ENCODE measurements at regions not wholly inside any gene's neighbourhood (a gene's known extent, or its start where the extent isn't known, plus 50 kb on each side); places are given as distances from the start of the nearest gene placed in this dataset.
A peak's percentile ranks its signal among the peaks of the same experiment; 100 is the strongest.

DNA sequence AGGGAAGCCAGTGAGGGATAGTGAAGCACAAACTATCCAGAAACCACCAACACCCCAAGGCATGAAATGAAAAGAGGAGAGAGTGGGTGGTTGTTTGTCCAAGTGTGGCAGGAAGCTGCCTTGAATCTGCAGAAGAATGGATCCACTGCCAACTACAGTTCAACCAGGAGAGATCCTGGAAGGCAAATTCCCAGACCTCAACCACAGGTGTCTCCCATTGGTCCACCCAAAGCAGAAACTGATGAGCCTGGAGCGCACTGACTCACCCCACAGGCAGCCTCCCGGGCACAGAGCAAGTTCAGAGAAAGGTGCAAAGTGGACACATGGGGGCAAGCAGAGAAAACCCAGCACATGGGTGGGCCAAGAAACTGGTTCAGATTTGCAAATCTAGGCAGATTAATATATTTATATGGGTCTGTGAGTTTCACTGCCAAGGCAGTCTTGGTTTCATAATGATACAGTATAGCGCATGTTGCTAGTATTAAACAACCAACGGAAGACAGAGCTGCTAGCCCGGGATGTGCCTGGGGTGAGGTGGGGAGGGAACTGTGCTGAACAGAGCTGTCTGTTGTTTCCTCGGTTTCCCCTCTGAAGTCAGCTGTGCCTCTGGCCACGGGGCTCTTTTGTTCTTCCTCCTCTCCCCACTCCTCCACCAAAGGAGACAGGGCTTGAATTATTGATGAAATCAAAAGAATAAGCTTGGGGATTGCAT lies 416.2 kb upstream of the CCDC196 start:
- intact Hi-C loops (cut with DNase I) = loop anchor here (10.0 kb wide), 1 partner anchor 115 kb away; no protein-coding TSS in a partner anchor
- DNase-seq = peak in 11 of 42 donors; percentile 7 to 68 (median 18)

DNA sequence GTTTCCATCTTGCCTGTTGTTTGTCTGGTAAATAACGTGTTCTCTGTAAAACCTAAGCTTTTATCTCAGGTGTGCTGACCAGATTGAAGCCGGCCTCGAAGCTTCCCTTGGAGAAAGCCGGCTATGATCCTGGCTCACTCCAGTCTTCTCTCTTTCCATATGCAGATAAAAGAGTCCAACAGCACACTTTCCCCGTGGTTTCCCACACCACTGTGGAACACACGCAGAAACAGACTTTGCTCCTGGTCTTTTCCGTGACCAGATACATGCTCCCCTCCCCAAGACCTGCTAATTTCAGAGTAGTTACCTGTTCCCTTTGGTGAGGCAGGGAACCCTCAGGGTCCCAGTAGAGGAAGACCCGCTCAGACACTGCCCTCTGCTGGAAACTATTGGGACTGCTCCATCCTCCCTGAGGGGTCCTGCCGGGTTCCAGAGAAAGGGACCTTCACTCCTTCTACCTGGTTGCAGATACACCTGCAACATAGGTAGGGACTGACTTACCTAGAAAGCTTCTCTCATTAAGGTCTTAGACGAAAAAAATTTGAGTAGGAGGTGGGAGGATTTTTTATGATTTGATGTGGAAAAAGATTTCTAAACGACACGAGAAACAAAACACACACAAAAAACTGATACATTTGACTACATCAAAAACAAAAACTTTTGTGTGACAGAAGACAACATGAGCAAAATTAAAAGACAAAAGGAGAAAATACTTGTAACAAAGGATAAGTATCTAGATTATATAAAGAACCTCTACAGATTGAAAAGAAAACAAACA lies 415.4 kb upstream of the CCDC196 start:
- DNase-seq = peak in 39 of 42 donors; percentile 7 to 85 (median 53)

DNA sequence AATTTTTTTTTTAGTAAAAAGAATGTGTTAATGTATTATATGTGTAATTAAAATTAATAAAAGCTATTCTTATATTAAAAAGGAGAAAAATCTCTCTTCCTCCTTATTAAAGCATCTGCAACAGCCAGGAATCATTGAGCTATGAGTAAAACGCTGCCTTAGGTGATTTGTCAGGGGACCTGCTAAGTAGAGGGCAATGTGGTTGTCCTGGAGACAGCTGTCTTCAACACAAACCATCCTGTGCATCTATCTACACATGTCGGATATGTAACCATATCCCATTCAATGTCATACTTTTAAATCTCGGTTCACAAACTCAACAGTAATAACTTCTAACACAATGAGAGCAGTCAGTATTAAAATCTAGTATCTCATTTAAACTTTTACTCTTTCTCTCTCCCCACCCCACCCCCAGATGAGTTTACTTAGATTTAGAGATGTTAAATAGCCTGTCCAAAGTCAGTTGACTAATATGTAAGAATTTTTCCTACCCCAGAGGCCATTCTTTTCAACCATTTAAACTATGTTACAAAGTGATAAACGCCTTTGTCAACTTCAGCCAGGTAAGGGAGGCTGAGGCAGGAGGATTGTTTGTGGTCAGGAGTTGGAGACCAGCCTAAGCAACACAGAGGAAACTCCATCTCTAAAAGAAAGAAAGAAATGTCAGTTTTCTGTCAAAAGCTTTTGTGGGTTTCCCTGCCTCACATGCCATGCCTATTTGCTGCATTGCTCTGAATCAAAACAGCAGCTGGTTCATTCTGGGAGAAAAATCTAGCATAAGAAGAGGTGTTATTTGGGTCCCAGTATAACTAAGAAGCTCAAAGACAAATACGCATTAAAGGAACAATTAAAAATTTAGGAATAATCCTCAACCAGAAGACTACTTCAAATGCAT lies 413.7 kb upstream of the CCDC196 start:
- peak in 1 of 42 donors; percentile 7 for DNase-seq
- intact Hi-C loops (cut with DNase I) = loop anchor here (10.0 kb wide), 1 partner anchor 118 kb away; no protein-coding TSS in a partner anchor

More for the DNA sequence above, 415.4 kb upstream of the CCDC196 start:
- intact Hi-C loops (cut with DNase I) = loop anchor here (10.0 kb wide), 1 partner anchor 116 kb away; no protein-coding TSS in a partner anchor

DNA sequence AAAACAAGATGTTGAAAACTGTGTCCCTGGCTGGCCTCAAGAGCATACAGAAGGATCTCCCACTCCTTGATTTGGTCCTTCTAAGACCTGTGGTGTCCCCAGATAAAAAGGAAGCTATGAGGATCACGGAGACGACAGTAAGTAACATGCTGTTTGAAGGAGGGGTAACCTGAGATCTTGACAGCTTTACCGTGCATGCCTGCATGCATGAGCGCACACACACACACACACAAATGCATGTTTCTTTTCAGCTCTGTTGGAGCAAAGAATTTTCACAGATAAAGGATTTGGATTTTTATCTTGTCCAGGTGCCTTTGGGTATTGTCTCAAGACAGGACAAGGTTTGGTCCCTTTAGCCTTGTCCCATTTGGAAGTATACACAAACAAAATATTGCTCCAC lies 411.6 kb upstream of the CCDC196 start:
- intact Hi-C loops (cut with DNase I) = loop anchor here (10.0 kb wide), 1 partner anchor 120 kb away; no protein-coding TSS in a partner anchor
- peak in 1 of 42 donors; percentile 14 for DNase-seq

DNA sequence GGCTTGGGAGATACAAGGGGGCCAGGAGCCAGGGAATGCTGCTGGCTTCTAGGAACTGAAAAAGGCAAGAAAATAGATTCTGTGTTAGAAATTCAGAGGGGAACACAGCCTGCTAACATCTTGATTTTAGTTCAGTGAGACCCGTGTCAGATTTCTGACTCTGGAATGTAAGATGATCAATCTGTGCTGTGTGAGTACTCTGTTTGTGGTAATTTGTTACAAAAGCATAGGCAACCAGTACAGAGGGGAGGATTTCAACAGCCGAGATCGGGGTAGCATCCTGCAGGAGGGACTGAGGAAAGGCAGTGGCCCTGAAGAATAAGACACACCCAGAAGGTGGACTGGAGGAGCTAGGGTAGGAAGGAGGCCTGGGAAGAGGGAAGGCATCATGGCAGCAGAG lies 410.0 kb upstream of the CCDC196 start:
- no peak for DNase-seq
- intact Hi-C loops (cut with DNase I) = loop anchor here (10.0 kb wide), 1 partner anchor 121 kb away; no protein-coding TSS in a partner anchor

DNA sequence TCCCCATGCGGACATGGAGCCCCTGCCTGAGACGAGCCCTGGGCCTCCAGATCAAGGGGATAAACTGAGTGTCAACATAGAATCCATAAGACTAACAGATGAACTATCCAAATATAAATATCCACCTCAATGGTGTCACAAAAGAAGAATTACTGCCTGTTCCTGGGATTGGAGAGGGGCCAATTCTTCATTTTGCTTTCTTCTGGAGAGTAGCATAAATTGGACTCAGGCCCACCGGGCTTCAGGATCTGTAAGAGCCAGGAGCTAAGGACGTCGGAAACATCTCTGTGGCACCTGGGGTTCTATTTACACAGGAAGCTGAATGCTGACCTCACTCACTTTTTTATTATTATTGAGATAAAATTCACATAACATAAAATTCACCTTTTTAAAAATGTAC lies 408.2 kb upstream of the CCDC196 start:
- intact Hi-C loops (cut with DNase I) = loop anchor here (10.0 kb wide), 1 partner anchor 123 kb away; no protein-coding TSS in a partner anchor
- no peak for DNase-seq

DNA sequence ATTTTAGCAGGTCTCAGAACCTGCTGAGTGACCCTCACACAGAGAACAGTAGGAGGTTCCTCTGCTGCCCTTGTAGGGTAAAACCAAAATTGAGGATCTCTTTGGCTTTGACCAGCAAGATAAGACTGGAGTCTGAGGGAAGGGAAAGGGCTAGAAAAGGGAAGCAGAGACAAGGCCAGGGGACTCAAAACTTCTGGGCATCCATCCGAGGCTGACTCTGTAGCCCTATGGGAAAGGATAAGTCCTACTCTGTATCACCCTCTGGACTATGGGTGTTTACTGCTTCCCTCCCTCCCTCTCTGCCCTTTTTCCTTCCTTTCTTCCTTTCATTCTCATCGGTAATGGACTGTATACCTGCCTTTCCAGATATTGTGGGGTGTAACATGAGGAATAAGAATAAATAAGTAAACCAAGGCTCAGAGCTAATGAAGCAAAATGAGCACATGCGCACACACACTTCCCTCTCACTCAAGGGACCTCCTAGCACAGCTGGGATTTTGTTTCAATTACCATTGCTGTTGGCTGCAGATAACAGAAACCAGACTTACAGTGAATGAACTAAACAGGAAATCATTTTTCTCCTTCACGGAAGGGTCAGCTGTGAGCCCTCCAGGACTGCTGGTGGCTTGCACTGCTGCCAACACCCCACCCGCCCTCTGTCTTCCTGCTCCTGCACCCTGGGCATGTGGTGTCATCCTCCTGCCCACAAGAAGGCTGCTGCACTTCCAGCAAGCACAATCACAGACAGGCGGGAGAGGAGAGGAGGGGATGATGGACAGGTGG lies 404.4 kb upstream of the CCDC196 start:
- intact Hi-C loops (cut with DNase I) = no loop called here
- DNase-seq = no peak

DNA sequence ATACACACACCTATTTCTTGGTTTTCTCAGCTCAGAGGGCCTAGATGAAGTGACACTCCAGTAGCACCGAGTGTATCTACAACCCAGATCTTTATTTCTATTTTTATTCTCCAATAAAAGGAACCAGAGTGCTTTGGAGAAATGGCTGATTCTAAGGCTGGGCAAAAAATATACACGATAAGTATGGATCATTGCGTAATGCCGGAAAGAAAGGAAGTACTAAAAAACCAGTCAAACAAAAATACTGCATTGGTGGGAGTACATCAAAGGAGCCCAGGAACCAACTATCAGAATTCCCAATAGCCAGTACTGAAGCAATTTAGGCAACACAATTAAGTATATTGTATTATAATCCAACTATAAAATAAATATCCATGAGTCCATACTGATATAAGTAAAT lies 400.9 kb upstream of the CCDC196 start:
- intact Hi-C loops (cut with DNase I) = no loop called here

DNA sequence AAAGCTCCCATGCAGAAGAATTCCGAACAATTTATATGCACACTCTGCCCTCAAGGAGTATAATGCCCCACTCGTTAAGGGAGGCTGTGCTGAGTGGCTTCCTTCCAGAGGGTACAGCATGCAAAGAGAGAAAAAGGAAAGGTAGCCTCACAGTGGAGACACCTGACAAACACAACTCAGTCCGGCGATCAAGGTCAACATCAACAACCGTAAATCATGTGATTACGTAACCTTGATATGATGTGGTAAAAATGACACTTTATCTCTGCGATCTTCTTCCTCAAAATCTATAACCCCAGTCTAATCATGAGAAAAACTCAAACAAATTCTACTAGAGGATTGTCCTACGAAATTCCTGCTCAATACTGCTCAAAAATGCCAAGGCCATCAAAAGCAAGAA lies 400.5 kb upstream of the CCDC196 start:
- intact Hi-C loops (cut with DNase I) = no loop called here
- no peak for DNase-seq

More for the DNA sequence above, 400.9 kb upstream of the CCDC196 start:
- no peak for DNase-seq

DNA sequence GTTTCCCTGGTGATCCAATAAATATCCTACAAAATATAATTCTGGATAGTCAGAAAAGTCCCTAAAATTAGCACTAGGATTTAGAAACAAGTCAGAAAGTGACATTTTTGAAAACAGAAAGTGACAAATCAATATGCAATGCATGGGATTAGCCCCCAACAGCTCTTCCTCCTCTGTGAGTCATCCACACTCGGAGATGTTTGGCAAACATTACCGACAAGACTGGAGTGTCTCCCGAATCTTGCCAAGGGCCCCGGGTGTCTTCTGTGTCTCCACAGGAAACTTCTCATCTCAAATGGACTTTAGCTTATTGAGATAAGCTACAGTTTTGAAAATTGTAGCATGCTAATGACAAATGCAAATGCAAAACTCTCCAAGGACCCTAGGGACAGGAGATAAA lies 398.9 kb upstream of the CCDC196 start:
- intact Hi-C loops (cut with DNase I) = no loop called here
- no peak for DNase-seq

DNA sequence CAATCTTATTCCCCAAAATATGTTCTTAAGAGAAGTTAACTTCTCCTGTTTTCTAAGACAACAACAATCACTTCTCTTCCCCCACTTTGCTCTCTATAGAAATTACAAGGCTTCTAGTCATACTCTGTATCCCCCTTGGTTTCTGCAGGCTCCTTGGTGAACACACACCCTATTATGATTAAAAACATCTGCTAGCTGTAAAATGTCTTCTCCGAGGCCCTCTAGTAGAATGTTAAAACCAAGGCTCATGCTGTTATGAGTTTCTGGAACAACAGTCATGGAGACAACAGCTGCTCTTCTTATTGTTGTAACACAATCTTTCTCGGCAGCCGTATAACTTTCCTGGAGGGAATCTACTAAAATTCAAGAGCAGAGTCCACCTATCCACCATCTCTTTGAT lies 397.5 kb upstream of the CCDC196 start:
- peak in 1 of 42 donors; percentile 4 for DNase-seq
- intact Hi-C loops (cut with DNase I) = no loop called here

DNA sequence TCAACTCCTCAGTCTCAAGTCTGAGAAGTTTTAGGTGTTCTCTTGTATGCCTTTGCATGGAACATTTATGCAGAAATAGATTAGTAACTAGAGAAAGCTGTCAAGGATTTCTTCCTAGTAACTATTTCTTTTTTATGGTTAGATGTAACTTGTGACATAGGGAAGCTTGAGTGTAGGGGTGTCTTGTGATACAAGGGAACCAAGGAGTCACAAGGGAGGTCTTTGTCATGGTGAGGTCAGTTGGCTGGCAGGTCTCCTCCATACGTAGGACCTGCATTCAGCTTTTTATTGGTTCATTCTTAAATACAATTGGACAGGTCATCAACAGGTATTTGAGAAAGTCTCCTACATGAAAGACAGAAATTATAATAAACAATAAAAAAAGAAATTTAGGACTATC lies 394.0 kb upstream of the CCDC196 start:
- DNase-seq = no peak
- intact Hi-C loops (cut with DNase I) = no loop called here

DNA sequence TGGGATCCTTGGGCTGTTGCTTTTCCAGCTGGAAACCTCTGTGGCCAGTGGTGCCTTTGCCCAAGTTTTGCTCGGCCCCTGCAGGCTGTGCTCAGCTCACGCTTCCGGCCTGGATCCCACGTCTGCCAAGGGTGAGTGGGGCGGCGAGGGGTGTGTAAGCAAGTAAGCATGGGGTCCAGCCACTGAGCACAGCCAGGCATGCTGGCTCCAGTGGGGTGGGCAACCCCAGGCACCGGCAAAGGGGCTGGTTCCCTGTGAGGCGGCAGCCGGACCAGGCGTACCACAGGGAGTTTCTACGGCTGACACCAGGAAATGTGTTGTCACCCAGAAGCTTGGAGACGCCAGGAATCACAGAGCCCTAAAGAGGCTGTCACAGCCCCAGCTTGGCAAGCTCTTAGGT lies 393.4 kb upstream of the CCDC196 start:
- DNase-seq = peak in 1 of 42 donors; percentile 17
- intact Hi-C loops (cut with DNase I) = no loop called here

DNA sequence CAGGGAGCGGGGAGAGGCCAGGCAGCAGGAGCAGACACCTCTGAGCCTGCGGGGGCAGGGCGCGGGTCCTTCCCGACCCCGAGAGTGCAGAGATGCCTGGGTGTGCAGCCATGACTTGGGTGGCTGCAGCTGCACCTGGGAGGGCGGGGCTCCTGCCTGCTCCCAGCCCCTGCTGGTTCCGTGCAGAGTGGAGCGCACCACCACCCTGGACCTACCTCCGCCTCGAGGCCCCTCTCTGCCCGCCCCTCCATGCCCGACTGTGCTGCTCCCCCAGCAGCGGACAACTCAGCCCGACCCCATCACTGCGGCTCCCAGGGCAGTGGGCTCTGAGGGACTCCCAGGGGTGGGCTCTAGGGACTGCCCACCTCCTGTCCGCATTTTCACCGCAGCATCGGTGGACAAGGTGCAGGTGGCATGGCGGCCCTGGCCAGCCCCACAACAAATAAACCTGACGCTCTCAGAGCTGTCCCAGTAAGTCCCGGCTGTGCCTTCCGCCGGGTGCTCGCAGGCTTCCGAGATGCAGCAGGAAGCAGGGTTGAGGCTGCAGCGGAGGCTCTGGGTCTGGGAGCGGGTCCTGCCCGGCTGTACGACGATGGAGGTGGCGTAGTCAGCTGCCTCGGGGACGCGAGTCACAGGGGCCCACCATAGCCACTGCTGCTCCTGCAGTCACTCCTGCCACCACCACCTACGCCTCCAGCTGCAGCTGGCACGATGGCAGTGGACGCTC lies 392.0 kb upstream of the CCDC196 start:
- DNase-seq = no peak
- intact Hi-C loops (cut with DNase I) = no loop called here

DNA sequence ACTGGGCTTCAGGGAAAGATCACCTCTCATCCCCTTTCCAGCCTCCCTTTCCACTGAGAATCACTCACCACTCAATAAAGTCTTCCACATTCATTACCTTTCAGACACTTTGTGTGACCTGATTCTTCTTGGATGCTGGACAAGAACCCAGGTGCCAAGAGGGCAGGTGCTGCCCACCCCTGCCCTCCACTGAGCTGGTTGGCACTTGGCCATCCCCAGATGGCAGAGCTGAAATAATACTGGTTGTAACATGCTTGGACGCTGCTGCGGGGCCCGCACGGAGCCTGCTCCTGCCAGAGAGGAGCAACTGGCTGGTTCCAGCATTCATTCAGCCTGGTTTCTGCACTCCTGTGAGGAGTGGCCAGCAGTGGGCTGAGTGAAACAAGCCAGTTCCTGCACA lies 386.7 kb upstream of the CCDC196 start:
- intact Hi-C loops (cut with DNase I) = no loop called here
- DNase-seq = no peak

DNA sequence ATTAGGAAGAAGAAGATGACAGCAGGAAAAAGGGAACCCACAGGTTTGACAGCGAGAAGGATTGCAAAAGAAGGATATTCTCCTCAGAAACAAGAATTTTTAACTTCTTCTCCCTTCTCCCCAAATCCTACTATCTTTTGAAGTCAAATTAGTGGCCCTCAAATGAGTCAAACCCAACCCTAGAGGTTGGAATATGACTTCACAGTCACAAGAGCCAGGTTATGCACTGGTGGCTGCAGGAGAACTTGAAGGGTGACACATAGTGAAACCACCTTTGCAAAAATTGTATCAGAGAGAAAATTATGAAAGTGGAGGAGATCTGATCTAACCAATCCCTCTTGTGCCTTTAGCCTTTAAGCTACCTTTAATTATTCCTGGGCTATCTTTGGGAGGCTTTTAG lies 386.2 kb upstream of the CCDC196 start:
- intact Hi-C loops (cut with DNase I) = no loop called here
- no peak for DNase-seq

DNA sequence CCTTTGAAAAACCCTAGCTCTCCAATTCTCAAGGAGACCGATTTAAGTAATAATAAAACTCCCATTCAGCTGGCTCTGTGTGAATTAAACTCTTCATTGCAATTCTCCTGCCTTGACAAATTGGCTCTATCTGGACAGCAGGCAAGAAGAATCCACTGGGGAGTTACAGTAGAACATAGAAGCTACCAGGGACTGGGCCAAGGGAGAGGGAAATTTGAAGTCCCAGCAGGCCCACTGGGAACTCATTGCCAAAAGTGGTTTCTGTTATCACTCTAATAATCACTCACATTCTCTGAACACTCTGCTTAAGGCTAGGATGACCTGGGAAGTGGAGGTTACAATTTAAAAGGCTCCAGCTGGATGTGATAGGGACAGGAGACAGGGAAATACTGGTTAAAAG lies 384.5 kb upstream of the CCDC196 start:
- DNase-seq = no peak
- intact Hi-C loops (cut with DNase I) = no loop called here

DNA sequence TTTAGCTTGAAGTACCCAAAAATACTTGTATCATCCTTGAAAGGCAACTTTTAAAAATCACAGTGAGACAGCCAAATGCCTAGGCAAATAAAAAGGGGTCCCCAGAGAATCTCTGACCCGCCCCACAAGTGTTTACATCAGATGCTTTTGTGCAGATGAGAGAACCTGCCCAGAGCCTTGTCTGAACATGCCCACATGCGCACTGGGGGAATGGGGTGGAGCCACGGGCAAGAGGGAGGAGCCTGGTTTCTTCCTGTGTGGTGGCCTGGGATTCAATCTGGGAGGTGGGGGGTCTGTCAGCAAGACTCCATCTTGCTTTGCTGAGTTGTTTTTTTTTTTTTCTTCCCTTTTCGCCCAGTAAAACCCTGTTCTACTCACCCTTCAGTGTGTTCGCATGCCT lies 381.7 kb upstream of the CCDC196 start:
- intact Hi-C loops (cut with DNase I) = no loop called here
- no peak for DNase-seq

Measured in head of caudate nucleus (tissue), 42 donors.